Posterior vena cava (tissue), 2 donors: ENCODE measurements at regions not wholly inside any gene's neighbourhood (a gene's known extent, or its start where the extent isn't known, plus 50 kb on each side); places are given as distances from the start of the nearest gene placed in this dataset.
A peak's percentile ranks its signal among the peaks of the same experiment; 100 is the strongest.
"Not testable (repeated sequence)": the region's sequence is repeated elsewhere in the genome, so short reads cannot be mapped to it uniquely, and the experiment has no call there.

Source experiments
- DNase-seq: peaks from one replicate; pipeline ENCODE4 v3.0.0-alpha.2; 2020; ENCODE audit warnings: low spot score
- intact Hi-C, 2 donors: fragments of 100-400 bp; cut with DNase I; formaldehyde crosslinking; loops; one replicate each; pipeline versions ENCODE4 v1.14.1 to v1.14.2; 2022 to 2023
- donor health status: DM: yes; HTN: yes; CAD: no.
- donor health status: DM: yes; HTN: yes; CAD: no.

DNA sequence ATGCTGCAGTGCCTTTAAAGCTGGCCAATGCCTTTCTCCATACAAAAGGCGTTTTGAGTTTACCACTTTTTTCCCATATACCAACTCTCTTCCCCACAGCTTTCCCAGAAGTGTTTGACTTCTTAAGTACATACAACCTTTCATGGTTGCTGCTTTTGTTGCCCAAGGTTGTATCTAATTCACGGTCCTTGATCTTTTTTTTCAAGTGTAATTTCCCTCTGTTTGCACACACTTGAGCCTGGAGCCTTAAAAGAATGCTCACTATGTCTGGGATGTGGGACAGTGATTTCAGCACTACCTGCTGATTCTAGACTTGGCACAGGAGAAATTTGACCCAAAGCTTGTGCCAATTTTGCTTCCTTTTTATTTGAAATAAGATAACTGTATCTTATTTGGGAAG is 324.7 kb downstream of the ANAPC1 start:
- DNase-seq, result not testable (repeated sequence)

DNA sequence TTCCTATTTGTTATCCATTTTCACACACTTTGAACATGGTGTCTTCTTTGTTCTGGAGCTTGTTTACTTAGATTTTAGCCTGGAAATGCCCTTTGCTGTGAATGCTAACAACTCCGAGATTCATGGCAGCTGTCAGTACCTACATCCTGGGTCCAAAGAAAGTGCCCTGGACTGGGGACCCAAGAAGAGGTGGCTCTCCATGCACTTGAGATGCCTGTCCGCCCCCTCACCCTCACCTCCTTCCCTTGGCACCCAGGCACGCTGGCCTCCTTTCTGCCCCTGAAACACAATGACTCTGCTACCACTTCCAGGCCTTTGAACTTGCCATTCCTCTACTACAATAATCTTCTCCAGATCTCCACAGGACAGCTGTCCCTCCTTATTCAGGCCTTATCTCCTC is 324.2 kb downstream of the ANAPC1 start:
- DNase-seq, intact Hi-C loops: not testable (repeated sequence)

More for the DNA sequence above, 324.7 kb downstream of the ANAPC1 start:
- intact Hi-C loops, result not testable (repeated sequence)

DNA sequence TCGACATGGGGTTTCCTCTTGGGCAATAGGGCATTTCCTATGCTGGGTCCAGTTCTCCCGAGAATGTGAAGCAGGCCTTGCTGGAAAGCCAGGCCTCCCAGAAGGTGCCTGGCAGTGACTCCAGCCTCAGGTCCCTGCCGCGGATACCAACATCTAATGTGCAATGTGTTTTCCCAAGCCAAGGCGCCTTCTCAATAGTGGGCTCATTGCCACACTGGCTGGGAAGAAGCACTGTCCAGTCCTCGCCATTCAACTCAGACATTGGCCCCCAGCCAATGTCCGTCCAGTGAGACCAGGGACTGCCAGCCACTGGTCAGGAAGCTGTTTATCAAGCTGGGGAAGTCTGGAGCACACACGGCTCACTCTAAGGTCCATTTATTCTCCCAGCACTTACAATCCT is 317.9 kb downstream of the ANAPC1 start:
- DNase-seq, result peak; percentile 84
- intact Hi-C loops, result not testable (repeated sequence)

DNA sequence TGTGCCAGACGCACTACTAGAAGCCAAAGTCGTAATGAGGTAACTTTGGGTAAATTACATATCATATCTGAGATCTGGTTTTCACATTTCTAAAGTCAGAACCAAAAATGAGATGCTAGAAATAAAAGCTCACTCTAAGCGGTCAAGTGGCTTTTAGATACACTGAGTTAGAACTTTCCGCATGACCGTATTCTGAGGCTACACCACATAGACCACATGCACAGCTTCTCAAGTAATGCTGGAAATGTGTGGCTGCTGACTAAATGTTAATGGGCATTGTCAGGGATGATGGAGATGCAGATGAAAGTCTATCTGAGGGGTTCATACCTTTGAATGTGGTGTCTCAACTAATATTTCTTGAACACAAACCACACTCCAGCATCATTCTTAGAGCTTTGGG is 316.8 kb downstream of the ANAPC1 start:
- DNase-seq, intact Hi-C loops: not testable (repeated sequence)

DNA sequence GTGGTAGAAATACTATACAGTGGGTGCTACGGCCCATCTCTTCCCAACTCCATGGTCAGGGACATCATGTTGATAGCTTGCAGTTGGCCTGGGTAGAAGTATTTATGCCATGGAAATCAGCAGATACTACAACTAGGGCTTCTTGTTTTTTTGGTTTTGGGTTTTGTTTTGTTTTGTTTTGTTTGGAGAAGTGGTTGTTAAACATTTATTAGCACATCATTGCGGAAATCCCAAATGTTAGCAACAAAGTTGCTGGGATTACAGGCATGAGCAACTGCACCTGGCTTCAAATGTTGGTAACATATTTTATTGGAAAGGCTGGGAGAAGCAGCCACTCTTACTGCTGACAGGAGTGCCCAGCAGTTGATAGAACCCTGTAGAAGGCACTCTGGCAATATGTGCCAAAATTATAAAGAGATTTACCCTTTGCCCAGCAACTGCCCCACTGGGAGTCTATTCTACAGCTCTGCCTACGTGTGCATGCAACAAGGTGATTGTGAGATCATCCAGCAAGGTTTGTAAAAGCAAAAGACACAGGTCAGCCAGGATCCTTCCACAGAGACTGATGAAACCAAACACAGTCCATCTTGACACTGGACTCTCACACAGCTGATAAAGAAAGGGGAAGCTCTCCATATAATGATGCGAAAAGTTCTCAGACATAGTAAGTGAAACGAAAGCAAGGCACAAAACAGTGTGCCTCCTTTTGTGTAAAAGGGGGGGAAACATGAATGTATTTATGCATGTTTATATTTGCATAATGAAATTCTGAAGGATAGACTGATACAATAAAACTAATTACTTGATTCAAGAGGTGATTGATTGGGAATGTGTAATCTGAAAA is 314.4 kb downstream of the ANAPC1 start:
- intact Hi-C loops, result not testable (repeated sequence)

DNA sequence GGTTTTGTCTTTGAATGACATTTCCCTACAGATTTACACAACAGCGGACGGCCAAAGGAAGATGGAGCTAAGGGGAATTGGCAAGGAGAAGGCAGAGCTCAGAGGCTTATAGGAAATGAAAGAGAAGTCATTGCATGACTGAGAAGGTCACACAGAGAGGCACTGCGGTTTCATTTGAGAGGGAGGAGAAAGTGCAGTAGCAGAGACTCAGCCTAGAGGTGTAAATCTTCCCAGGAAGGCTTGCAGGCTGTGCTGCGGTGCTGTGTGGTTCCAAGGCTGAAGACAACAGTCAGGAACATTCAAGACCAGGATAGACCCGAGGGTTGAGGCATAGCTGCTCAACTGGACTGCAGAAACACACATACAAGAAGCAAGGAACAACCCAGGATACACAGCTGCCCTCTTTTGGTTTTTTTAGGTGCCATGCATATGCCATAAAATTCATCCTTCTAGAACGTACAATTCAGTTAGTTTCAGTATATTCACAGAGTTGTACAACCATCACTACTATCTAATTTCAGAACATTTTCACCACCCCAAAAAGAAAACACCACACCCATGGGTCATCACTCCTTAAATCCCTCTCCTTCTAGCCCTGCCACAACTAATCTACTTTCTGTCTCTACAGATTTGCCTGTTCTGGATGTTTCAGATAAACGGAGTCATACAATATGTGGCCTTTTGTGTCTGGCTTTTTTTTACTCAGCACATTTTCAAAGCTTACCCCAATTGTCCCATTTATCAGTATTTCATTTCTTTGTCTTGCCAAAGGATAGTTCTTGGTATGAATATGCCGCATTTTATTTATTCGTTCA is 313.5 kb downstream of the ANAPC1 start:
- intact Hi-C loops, DNase-seq: not testable (repeated sequence)

More for the DNA sequence above, 314.4 kb downstream of the ANAPC1 start:
- DNase-seq, result not testable (repeated sequence)

DNA sequence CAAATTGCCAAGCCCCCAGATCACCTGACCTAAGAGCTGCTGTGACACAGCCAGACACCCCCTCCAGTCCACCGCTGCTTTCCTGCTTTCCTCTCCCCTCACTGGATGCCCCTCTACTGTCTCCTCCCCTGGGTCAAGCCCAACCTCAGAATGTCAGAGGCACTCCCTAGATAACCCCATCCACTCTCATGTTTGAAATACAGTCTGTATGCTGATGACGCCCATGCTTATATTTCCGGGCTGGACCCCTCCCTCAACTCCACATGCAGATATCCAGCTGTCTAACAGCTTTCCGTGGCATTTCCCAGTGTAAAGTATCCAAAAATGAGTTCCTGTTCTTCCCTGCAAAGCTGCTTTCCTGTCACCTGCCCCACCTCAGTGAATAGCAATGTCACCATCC is 309.2 kb downstream of the ANAPC1 start:
- intact Hi-C loops, DNase-seq: not testable (repeated sequence)

DNA sequence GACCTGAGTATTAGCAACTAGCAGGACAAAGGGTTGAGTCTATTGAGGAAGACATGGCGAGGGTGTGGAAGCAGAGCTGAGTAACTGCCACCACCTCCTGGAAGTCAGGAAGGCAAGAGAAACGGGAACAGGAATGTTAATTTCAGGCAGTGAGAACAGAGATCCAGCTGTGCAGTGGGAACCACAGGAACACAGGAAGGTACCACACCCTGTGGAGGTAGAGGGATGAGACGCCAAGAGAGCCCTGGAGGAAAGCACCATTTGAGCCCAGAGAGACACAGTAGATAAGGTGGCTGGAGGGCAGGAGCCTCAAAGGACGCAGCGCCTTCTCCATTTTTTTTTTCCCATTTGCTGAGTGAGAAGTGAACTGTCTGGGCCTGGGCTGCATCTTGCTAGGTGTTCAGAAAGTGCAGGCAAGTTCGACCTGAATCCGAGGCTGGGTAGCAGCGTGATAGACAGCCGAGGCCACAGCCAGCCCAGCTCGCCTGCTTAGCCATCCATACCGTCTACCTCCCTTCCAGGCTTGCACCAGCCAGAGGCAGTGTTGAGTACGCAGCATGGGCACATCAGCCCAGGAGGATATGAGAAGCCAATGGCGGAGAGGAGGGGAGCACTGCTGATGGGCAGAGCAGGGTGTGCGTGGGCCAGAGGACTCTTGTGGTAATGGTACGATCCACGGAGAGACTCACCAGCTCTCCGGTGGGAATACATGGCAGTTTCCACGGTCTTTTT is 306.7 kb downstream of the ANAPC1 start:
- intact Hi-C loops, DNase-seq: not testable (repeated sequence)

DNA sequence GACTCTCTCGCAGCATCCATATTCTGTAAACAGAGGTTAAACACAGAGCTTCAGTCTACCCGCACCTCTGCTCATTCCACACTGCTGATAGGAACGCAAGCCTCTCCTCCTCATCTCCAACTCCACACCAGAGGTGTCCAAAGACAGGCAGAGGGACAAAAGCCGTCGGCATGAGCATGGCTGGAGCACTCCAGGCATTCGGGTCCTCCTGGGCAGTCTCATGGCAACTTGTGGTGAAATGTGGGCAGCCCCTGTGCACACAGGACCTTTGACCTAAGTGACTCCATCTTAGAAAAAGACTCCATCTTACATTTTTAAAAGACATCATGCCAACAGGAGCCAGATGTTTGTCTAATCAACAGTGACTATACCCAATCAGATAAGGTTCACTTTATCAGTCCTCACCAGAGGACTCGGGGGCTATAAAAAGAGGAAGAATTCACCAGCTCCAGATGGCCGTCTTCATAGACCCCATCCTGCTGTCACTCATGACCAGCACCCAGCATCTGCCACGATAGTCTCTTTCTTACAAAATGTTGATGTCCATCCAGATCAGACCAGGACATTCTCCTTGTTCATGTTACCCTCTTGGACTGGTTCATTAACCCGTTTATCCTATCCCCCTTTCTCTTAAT is 304.4 kb downstream of the ANAPC1 start:
- intact Hi-C loops, DNase-seq: not testable (repeated sequence)

DNA sequence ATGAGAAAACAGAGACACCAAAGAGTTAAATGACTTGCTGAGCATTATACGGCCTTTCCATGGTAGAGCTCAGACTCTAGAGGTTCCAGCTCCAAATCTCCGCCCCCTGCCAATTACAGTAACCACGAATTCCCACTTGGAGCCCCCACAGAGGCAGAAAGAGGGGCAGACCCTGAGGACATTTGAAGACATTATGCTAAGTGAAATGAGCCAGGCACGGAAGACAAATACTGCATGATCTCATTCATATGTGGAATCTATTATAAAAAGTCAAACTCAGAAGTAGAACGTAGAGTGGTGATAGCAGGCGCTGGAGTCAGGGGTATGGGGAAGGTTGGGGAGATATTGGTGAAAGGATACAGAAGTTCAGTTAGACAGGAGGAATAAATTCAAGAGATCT is 303.4 kb downstream of the ANAPC1 start:
- DNase-seq, intact Hi-C loops: not testable (repeated sequence)

DNA sequence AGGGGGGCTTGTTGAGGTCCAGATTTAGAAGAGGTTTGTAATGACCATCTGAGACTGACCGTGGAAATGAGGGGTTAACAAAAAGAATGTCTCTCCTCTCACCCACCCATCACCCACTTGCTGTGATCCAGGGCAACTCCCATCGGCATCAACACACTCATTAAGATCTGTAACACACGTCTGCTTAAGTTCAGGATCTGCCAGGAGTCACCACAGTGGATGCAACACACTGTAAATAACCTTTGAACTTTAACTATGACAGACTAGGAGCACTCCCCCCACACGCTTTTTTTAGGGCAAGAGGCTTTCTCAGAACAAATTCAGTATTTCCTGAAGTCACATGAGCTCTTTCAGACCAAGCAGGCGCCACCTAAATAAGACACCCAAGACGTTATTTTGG is 301.9 kb downstream of the ANAPC1 start:
- intact Hi-C loops, DNase-seq: not testable (repeated sequence)

DNA sequence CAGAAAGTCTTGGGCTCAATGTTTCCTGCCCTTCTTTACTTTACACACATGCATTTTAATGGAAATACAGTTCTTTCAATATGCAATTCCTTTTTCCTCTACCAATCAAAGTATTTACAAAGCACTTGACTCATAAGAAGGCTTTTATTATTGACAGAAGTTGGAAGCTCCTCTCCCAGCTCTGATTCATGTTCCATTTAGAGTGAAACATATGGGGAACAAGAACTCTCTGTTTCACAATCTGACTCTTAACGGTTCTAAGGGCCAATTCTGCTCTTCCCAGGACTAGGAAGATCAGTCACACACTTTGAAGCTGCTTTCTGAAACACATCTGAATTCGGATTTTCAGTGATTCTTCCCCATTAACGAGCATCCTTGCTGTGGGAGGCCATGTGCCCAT is 300.5 kb downstream of the ANAPC1 start:
- DNase-seq, intact Hi-C loops: not testable (repeated sequence)

DNA sequence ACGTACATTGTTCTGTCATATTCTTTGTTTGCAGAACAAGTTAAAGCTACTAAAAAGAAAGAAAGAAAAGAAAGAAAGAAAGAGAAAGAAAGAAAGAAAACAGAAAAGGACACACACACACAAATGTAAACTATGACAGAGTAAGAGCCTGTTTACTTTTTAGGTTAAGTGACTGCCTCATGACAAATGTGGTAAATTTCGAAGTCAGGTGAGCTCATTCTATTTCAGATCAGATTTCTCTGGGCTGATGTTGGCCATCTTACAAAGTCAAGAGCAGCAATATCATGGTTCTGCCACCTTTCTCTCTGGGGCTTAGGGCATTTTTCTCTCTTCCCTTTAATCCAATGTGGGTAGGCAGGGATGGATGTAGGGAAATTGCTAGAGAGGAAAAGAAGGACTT is 299.5 kb downstream of the ANAPC1 start:
- intact Hi-C loops, DNase-seq: not testable (repeated sequence)

DNA sequence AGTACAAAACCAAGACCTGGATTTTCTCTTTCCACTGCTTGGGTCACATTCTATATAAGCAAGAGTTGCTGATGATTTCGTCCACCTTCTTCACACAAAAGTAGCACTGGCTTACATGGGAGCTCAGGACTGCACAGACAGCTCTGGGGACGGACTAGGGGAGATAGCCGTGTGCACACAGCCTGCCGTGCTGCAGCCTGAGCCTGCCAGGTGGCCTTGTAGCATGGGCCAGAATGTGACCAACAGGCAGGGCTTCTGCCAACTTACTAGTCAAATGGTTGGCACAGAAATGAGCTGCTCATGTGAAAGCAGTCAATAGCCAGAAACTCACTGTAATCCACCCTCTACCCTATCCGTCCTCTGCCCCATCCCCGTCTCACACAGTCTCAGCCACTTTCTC is 299.0 kb downstream of the ANAPC1 start:
- intact Hi-C loops, result not testable (repeated sequence)

DNA sequence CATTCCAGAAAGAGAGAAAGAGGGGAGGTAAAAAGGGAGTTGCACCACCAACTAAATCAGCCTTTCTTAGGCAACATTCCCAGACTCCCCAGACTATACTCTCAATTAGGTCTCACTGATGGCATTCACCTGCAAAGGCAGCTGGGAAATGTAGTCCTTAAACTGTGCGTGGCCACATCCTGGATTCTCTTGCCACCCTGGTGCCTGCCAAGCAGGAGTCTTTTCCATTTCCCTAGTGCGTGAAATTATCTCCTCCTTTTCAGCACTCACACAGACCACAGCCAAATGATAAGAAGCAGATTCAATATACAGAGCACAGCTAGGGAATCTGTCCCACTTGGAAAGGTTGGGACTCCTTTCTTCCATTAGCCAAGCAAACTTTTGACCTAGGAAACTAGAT is 298.0 kb downstream of the ANAPC1 start:
- intact Hi-C loops, DNase-seq: not testable (repeated sequence)

More for the DNA sequence above, 299.0 kb downstream of the ANAPC1 start:
- DNase-seq, result not testable (repeated sequence)

DNA sequence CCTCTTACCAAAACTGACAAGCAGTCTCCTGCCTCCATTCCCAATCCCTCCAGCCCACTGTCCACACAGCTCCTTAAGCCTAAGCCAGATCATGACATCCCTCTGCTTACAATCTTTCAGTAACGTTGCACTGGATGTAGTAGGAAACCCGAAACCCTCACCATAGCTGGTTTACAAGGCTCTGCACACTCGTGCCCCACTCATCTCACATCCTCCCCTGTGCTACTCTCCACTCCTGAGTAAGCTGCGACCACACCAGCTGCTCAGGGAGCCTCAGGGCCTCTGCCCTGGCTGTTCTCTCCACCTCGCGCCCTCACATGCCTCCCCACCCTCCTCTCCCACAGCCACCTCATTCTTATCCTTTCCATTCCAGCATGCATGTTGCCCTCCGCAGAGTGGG is 288.9 kb downstream of the ANAPC1 start:
- DNase-seq, intact Hi-C loops: not testable (repeated sequence)

DNA sequence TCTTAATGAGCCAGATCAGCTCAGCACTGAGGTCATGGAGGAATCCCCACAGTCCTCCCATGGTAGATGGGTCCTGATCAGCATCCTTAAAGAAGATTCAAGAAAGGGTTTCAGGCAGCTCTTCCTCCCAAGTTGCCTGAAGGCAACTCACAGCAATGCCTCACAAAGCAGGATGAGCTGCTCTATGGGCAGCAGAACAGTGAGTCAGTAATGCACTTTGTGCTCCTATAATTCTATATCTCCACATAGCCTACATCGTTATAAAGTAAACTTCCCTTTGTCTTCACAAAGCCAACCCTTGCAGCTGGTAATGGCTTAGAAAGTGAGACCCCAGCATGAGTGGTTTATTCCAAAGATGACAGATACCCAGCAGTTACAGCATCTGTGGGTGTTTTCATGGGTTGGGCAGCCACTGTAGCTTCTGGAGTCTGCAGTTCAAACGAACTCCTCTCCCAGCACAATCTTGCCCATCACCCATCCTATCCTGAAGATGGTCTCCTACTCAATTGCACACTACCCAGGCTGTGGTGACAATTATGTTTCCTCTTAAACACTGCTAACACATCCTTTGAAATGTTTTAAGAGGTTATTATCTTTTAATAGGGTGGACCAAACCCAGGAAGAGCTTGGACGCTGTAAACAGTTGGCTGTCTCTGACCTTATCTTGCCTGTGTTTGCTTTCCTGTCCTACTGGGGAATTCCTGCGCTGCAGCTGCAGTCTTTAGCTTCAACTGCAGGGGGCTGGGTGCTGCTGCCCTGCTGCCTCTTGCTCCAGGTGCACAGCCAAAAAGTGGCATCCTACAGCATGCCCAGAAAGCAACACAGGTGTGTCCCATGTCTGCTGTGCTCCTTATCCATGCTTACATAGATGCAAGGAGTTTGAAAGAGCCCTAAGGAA is 286.9 kb downstream of the ANAPC1 start:
- DNase-seq, intact Hi-C loops: not testable (repeated sequence)

DNA sequence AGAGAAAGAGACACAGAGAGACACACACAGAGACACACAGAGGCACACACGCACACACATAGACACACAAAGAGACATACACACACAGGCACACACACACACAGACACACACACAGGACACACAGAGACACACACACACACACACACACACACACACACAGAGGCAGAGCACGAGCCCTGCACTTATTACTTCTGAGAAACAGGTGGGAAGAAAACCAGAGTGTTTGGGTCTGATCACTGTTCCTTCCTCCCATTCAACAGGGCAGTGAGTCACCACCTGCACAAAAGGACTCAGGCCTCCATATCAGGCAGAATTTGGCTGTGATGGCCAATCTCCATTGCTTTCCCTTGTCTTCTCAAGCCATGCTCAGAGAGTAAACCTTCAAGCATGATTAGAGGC is 285.0 kb downstream of the ANAPC1 start:
- intact Hi-C loops, result not testable (repeated sequence)

More for the DNA sequence above, 285.0 kb downstream of the ANAPC1 start:
- DNase-seq, result not testable (repeated sequence)
